Uterus (tissue), 3 donors: ENCODE measurements at regions not wholly inside any gene's neighbourhood (a gene's known extent, or its start where the extent isn't known, plus 50 kb on each side); places are given as distances from the start of the nearest gene placed in this dataset.
A peak's percentile ranks its signal among the peaks of the same experiment; 100 is the strongest.
"Not testable (repeated sequence)": the region's sequence is repeated elsewhere in the genome, so short reads cannot be mapped to it uniquely, and the experiment has no call there.

ENCODE experiments used
- DNase-seq, 2 donors: peaks; one replicate each; pipeline ENCODE4 v3.0.0-alpha.2; 2019 to 2020
- H3K27ac ChIP-seq, 2 donors: fragments of 200-600 bp; sonication (generic); 1 replicate in 1 of 2; 2 replicates in 1 of 2; pipeline ENCODE4 v1.5.1; 2016 to 2018
- H3K27me3 ChIP-seq, 2 donors: fragments of 200-600 bp; sonication (generic); one replicate each; pipeline ENCODE4 v1.5.1; 2018 to 2019; ENCODE audit warnings: control low read depth in 1 of 2
- H3K36me3 ChIP-seq, 2 donors: fragments of 200-600 bp; sonication (generic); one replicate each; pipeline ENCODE4 v1.5.1; 2019; ENCODE audit warnings: control low read depth in 1 of 2
- H3K4me1 ChIP-seq, 2 donors: fragments of 200-600 bp; sonication (generic); one replicate each; pipeline ENCODE4 v1.5.1; 2018 to 2019; ENCODE audit warnings: control low read depth in 1 of 2
- H3K4me3 ChIP-seq, 2 donors: fragments of 200-600 bp; sonication (generic); 1 replicate in 1 of 2; 2 replicates in 1 of 2; pipeline ENCODE4 v1.5.1; 2018 to 2019; ENCODE audit warnings: mild to moderate bottlenecking in 1 of 2
- H3K9me3 ChIP-seq, 2 donors: fragments of 200-600 bp; sonication (generic); one replicate each; pipeline ENCODE4 v1.5.1; 2019; ENCODE audit warnings: control low read depth in 1 of 2
- CTCF ChIP-seq, 4 experiments: fragments of 200-600 bp in 2 of 4; fragments of 450-650 bp in 2 of 4; sonication (generic) in 2 of 4; IDR thresholded peaks; one replicate each; pipeline ENCODE4 v1.5.1; 2016 to 2019; ENCODE audit warnings: antibody characterized with exemption in 4 of 4, mild to moderate bottlenecking in 2 of 4, moderate library complexity in 1 of 4
- POLR2A ChIP-seq, 2 donors: fragments of 450-650 bp; IDR thresholded peaks; one replicate each; pipeline ENCODE4 v1.6.1; 2016; ENCODE audit warnings: antibody characterized with exemption in 2 of 2, mild to moderate bottlenecking in 1 of 2, moderate library complexity in 1 of 2
- intact Hi-C: fragments of 100-400 bp; cut with DNase I; formaldehyde crosslinking; loops from one replicate; pipeline ENCODE4 v1.15.1; 2023; ENCODE audit warnings: low total_unique reads
- donor health status: DM: yes; HTN: yes; CAD: no.

- peak; percentile 51 to 54 for DNase-seq
- TF ChIP-seq CTCF (IDR thresholded peaks at IDR 0.05), result peak; percentile 37 to 61 (median 56)
- H3K27ac ChIP-seq, H3K36me3 ChIP-seq, H3K4me1 ChIP-seq, intact Hi-C loops, H3K4me3 ChIP-seq, H3K27me3 ChIP-seq, H3K9me3 ChIP-seq: not testable (repeated sequence)
Observed at GRCh38 chr15:77910030-77910911, 167.2 kb downstream of the TBC1D2B start.

DNA sequence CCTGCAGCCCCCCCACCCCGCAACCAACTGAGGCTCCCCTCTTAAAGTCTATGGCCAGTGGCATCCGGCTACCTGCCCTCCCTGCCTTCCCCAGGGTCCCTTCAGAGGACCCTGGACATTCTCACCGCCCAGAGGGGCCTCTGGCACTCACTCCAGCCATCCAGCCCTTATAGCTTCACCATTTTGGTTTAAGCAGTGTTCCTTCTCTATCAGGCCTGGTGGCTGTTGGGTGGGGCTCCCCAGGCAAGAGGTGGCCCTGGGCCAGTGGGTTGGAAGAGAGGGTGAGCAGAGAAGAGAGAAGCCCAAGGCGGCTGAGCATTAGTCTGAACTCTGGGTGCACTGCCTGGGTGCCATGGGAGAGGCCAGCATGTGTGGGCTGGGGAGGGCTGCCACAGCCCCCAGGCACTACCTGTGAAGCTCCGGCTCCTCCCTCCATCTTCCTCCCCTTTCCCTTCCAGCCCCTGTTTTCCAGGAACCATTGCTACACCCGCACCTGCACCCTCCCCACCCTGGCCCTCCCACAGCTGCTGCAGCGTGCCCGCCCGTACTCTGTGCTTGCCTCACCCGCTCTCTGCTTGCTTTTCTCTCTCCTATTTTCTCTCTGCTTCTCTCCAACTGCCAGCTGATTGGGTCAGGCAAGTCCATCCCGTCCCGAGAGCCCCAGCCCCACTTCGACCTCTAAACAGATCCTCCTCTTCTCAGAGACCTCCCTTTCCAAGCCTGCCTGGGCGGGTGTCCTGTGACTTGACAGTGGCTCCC lies 168.2 kb downstream of the TBC1D2B start:
- Histone ChIP-seq H3K9me3 (no peaks in the 10 kb centered on the region), H3K36me3 (no peaks in the 10 kb centered on the region), H3K4me1 (no peaks in the 10 kb centered on the region), H3K27me3 (no peaks in the 10 kb centered on the region), H3K4me3 (no peak overlapping the region), H3K27ac (no peak overlapping the region)
- TF ChIP-seq CTCF (IDR thresholded peaks at IDR 0.05), result no peak
- TF ChIP-seq POLR2A (IDR thresholded peaks at IDR 0.05), result no peak
- DNase-seq, result no peak
- intact Hi-C loops, result no loop called here

DNA sequence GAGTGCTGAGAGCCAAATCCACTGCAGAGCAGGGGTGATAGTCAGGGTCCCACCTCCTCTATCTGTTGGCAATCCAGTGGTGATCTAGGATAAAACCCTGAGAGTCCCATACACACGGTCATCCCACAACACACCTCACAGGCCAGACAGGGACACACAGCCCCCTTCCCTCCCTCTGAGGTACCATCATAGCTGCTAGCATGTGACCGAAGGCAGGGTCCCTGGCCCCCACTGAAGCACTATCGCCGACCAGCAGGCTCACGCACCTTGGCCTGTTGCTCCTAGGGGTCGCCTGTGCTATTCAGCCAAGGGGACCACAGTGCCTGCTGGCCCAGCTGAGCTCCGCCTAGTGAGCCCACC lies 168.8 kb downstream of the TBC1D2B start:
- intact Hi-C loops, H3K36me3 ChIP-seq, H3K9me3 ChIP-seq, H3K4me3 ChIP-seq, H3K4me1 ChIP-seq, H3K27me3 ChIP-seq, DNase-seq, H3K27ac ChIP-seq: not testable (repeated sequence)

DNA sequence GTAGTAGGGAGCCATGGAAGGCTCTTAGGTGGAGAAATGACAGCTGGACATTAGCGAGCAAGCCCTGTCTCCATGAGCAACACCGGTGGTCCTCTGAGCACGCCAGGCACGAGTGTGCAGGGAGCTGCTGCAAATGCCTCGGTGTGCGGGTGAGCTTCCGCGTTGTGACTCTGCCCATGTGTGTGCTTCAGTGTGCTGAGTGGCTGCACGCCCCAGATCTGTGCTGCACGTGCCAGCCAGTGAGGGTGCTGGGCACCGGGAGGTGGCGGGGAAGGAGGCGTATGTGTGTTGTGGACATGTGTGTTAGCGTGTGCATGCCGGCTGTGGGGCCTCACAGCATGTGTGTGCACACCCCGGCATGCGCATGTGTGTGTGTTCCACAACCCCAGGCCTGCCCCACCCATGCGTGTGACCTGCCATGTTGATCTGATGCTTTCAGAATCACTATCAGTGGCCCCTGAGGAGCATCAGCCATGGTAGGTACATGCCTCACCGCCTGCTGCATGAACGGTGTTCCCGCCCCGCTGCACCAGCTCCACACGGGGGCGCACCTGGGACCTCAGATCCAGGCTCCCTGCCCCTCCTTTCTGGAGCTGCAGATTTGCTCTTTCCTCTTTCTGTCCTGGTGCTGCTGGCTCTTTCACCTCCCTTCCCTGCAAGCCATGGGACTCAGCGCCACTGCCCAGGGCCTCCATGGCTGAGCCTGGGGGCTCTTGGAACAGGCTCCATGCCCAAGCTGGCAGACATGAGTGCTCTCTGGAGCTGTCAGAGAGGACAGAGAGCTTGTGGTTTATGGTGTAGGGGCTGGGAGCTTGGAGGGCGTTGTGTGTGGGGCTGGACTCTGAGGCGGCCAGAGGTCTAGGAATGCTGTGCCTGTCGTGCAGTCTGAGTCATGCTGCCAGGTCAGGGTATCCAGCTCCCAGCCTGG lies 169.4 kb downstream of the TBC1D2B start:
- H3K9me3 ChIP-seq, result no peaks in the 10 kb centered on the region
- no peaks in the 10 kb centered on the region for H3K27me3 ChIP-seq
- TF ChIP-seq CTCF (IDR thresholded peaks at IDR 0.05), result no peak
- intact Hi-C loops, result no loop called here
- no peak overlapping the region for H3K27ac ChIP-seq
- no peaks in the 10 kb centered on the region for H3K4me1 ChIP-seq
- H3K36me3 ChIP-seq, result no peaks in the 10 kb centered on the region
- no peak overlapping the region for H3K4me3 ChIP-seq
- no peak for DNase-seq

GRCh38 chr15:77906062-77906990 lies 171.2 kb downstream of the TBC1D2B start:
- H3K27ac ChIP-seq, H3K9me3 ChIP-seq, H3K4me3 ChIP-seq, intact Hi-C loops, H3K27me3 ChIP-seq, H3K4me1 ChIP-seq, DNase-seq, H3K36me3 ChIP-seq: not testable (repeated sequence)
